Hepatic stellate cell (primary cell): ENCODE measurements at regions not wholly inside any gene's neighbourhood (a gene's known extent, or its start where the extent isn't known, plus 50 kb on each side); places are given as distances from the start of the nearest gene placed in this dataset.
"Not testable (repeated sequence)": the region's sequence is repeated elsewhere in the genome, so short reads cannot be mapped to it uniquely, and the experiment has no call there.

Experiments used
- DNase-seq: peaks from one replicate; pipeline ENCODE4 v3.0.0; 2011; ENCODE audit warnings: low spot score

DNA sequence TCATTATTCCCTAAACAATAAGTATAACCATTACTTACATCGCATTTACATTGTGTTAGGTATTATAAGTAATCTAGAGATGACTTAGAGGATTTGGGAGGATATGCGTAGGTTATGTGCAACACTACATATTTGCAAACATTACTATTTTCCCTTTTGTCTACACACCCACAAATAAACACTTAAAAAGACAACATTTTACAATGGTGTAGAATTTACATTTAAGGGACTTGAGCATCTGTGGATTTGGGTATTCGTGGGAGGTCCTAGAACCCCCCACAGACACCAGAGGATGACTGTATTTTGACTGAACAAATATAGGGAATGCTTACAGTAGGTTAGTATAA lies 220.2 kb upstream of the MYO3A start:
- no peak for DNase-seq

- DNase-seq: no peak
These were observed 209.8 kb upstream of the MYO3A start for GRCh38 chr10:25724241-25724640.

- DNase-seq: peak; percentile 20
These were observed 207.9 kb upstream of the MYO3A start for GRCh38 chr10:25725917-25726716.

- DNase-seq: no peak
These were observed 195.3 kb upstream of the MYO3A start for GRCh38 chr10:25738776-25739175.

DNA sequence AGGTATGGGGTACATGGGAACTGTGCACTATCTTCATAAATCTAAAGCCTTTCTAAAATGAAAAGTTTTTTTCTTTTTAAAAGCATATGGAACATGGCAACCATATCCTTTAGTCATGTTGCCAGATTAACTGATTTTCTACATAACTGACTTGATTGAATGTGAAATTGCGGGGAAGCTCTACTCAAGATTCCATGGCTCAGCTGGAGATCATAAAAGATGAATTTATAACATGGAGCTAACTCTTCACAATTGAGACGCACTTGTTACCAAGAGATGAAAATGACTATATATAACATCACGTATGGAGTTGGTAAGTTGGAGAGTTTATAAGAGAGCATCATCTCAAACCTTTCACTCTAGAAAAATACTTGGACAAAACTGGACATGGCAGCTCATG lies 190.2 kb upstream of the MYO3A start:
- DNase-seq: no peak

- no peak for DNase-seq
These were observed 189.5 kb upstream of the MYO3A start for GRCh38 chr10:25744574-25744973.

DNA sequence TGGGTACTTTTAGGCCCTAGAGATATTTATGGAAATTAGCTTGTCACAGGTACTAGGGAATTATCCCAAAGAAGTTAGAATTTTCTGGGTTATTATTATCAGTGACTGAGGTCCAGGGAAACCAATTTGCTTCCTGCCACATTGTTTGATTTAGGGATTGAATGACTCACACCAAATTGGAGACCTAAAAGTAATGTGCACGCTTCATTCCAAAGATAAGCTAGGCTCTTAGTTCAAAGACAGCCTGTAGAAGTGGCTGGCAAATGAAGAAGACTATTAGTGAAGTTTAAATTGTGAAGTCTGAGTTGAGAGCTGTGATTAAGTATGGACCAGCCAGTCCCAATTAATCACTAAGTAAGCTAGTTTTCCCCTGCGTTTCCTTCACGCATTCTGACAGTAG lies 188.1 kb upstream of the MYO3A start:
- no peak for DNase-seq

DNA sequence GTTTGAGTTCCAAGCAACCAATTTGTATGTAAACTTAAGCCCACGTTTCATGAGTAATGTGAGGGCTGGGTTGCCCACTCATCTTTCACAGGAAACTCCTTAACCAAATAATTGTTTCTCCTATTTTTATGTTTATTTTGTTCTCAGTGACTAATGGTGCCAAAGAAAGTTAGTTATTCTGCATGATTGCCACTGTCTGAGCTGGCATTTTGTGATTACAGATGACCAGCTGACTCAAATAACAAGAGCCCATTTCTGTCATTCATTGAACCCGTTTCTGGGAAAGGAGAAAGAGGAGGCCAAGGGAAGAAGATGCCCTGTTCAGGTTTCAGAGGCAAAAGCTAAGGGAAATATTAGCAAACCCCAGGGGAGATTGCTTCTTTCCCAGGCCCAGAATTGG lies 186.9 kb upstream of the MYO3A start:
- no peak for DNase-seq

DNA sequence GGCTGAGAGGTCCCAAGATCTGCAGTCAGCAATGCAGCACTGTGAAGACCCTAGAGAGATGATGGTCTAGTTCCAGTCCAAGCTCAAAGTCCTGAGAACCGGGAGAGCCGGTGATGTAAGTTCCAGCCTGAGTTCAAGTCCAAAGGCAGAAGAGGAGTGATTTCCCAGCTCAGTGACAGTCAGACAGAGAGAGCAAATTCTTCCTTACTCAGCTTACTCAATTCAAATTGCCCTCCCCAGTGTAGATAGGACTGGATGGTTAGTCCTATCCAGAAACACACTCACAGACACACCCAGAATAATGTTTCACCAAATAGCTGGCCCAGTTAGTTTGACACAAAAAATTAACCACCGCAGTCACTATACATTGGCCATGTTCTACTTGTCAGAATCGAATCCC lies 185.5 kb upstream of the MYO3A start:
- DNase-seq: no peak

- DNase-seq: no peak
These were observed 180.3 kb upstream of the MYO3A start for GRCh38 chr10:25753776-25754175.

GRCh38 chr10:25755874-25756273 lies 178.2 kb upstream of the MYO3A start:
- not testable (repeated sequence) for DNase-seq

- DNase-seq: no peak
These were observed 177.2 kb upstream of the MYO3A start for GRCh38 chr10:25756784-25757183.

DNA sequence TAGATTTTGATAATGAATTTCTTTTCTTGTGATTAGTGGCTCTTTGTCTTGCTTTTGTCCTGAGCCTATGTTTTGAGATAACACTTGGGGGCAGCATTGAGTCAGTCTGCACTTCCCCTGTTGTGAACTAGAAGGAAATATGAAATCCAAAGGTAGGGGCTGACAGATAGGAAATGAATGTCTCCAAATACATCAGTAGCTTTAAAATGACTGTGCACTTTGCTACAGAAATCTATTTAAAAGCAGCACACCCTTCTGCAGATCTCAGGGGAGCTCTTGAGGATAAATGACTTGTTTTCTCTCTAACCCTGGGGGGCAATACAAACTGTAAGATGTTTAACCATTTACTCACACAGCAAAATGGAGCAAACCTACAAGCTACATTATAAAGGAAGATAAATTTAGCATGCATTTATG lies 176.0 kb upstream of the MYO3A start:
- no peak for DNase-seq

- DNase-seq: no peak
These were observed 175.5 kb upstream of the MYO3A start for GRCh38 chr10:25758511-25758910.

- DNase-seq: no peak
These were observed 172.1 kb upstream of the MYO3A start for GRCh38 chr10:25761937-25762336.

- DNase-seq: no peak
These were observed 167.8 kb upstream of the MYO3A start for GRCh38 chr10:25766213-25766612.

DNA sequence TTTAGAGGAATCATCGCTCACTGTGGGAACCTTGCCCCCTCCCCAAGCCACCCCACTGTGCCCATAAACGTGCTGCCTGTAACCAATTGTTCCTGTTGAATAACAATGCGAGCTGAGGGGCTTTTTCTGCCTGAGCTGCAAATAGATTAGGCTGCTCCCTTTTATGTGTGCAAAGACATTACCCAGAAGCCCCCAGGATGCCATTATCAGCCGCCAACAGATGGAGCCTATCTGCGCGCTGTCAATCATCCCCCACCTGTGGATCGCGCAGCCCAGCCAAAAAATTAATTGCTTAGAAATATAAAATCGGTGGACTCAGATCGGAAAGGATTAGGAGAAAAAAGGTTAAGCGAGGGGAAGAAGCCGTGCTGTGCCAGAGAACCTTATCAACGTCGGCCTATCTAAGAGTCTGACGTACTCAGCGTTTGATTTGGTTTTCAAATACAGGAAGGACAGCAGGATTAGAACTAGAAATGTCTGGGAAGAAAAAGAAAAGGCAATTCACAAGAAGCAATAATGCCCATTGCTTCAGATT lies 167.3 kb upstream of the MYO3A start:
- DNase-seq: no peak

DNA sequence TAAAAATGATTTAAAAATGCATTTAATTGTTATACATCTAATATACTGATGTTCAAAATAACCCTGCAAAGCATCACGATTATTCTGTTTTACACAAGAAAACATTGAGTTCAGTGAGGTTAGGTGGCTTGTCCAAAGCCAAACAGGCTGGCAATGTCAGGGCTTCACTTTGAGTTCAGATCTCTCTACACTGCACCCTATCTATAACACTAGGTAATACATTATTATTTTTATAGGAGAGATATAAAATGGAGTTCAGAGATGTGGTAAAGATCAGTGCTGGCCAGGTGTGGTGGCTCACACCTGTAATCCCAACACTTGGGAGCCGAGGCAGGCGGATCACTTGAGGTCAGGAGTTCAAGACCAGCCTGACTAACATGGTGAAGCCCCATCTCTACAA lies 165.9 kb upstream of the MYO3A start:
- no peak for DNase-seq

DNA sequence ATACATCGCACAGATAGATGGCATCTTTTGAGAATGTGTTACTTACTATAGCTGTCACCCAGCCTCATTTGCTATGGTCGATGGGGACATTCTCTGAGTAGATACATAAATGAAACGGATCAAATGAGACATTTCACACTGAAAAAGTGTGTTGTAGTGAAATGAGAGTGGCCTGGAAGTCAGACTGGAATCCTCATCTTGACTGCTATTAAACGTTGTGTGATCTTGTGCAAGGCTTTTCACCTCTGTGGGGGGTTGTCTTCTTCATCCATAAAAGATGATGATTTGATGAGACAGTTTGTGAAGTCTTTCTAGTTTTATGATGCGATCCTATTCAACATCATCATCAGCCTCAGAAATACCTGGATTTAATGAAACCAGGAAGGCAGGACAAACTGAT lies 155.4 kb upstream of the MYO3A start:
- DNase-seq: no peak

DNA sequence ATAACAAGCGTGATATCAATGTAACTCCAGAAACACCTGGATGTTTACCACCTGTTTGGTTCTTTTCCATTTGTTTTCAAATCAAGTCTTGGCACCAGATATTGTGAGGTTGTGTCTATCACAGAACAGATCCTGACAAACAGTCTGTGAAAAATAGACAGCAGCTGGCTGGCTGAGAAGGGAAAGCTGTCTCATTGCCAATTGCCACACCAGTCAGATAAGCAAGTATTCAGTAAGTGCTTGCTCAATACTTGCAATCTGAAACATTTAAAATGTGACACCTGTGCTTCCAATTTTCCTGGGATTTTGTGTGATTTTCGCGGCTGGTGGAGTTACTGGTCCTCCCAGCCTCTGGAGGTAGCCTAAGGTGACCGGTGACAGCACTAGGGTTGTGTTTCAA lies 147.9 kb upstream of the MYO3A start:
- DNase-seq: no peak

DNA sequence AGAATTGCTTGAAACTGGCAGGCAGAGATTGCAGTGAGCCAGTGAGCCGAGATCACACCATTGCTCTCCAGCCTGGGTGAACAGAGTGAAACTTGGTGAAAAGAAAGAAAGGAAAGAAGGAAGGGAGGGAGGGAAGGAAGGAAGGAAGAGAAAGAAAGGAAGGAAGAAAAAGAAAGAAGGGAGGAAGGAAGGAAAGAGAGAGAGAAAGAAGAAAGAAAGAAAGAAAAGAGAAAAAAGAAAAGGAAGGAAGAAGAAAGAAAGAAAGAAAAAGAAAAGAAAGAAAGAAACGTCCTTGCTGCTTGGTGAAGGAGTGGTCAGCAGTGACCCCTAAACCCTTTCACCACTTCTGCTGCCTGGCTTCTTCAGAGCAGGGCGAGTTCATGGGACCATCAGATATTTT lies 147.1 kb upstream of the MYO3A start:
- no peak for DNase-seq

GRCh38 chr10:25797888-25798429 lies 136.1 kb upstream of the MYO3A start:
- DNase-seq: no peak

GRCh38 chr10:25804505-25804904 lies 129.5 kb upstream of the MYO3A start:
- DNase-seq: no peak

DNA sequence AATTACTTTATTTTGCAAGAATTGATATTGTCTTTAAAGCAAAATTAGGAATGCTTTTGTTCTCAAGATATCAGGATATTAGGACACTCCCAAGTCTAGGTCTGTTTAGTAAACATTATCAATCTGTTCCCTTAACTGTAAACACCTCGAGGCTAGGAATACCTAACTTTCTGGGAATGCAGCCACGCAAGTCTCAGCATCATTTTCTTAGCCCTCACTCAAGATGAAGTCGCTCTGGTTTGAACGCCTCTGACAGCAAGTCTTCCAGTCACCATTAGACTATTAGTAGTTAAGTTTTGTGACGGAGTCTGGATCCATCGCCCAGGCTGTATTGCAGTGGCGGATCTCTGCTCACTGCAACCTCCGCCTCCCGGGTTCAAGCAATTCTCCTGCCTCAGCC lies 128.0 kb upstream of the MYO3A start:
- DNase-seq: no peak
